Peyer's patch (tissue), 4 donors: ENCODE measurements at regions not wholly inside any gene's neighbourhood (a gene's known extent, or its start where the extent isn't known, plus 50 kb on each side); places are given as distances from the start of the nearest gene placed in this dataset.

ENCODE experiments used
- DNase-seq, 3 donors: peaks; one replicate each; pipeline ENCODE4 v3.0.0-alpha.2; 2017 to 2019
- H3K27ac ChIP-seq, 4 donors: fragments of 200-600 bp; sonication (generic); one replicate each; pipeline ENCODE4 v1.5.1; 2016 to 2019
- H3K27me3 ChIP-seq, 2 donors: fragments of 200-600 bp; sonication (generic); one replicate each; pipeline ENCODE4 v1.5.1; 2019
- H3K36me3 ChIP-seq, 3 donors: fragments of 200-600 bp; sonication (generic); one replicate each; pipeline ENCODE4 v1.5.1; 2016 to 2019
- H3K4me1 ChIP-seq, 4 donors: fragments of 200-600 bp; sonication (generic); one replicate each; pipeline ENCODE4 v1.5.1; 2016 to 2019
- H3K4me3 ChIP-seq, 4 donors: fragments of 200-600 bp; sonication (generic); 1 replicate in 3 of 4; 2 replicates in 1 of 4; pipeline ENCODE4 v1.5.1; 2016 to 2019; ENCODE audit warnings: mild to moderate bottlenecking in 1 of 4
- H3K9me3 ChIP-seq, 4 donors: fragments of 200-600 bp; sonication (generic); one replicate each; pipeline ENCODE4 v1.5.1; 2016 to 2019; ENCODE audit warnings: mild to moderate bottlenecking in 1 of 4
- CTCF ChIP-seq, 6 experiments: fragments of 450-650 bp in 4 of 6; fragments of 200-600 bp in 2 of 6; sonication (generic) in 1 of 6; IDR thresholded peaks; one replicate each; pipeline ENCODE4 v1.5.1; 2017 to 2019; ENCODE audit warnings: antibody characterized with exemption in 6 of 6, mild to moderate bottlenecking in 3 of 6, moderate library complexity in 1 of 6
- POLR2A ChIP-seq, 2 donors: fragments of 450-650 bp; IDR thresholded peaks; one replicate each; pipeline ENCODE4 v1.5.1; 2017; ENCODE audit warnings: antibody characterized with exemption in 2 of 2, mild to moderate bottlenecking in 2 of 2, moderate library complexity in 2 of 2

GRCh38 chr2:41535575-41535974 lies 512.2 kb upstream of the PKDCC start:
- H3K9me3 ChIP-seq, result no peaks in the 10 kb centered on the region
- no peak for TF ChIP-seq CTCF (IDR thresholded peaks at IDR 0.05)
- TF ChIP-seq POLR2A (IDR thresholded peaks at IDR 0.05), result no peak
- no peak overlapping the region for H3K27ac ChIP-seq
- H3K36me3 ChIP-seq, result no peaks in the 10 kb centered on the region
- H3K4me3 ChIP-seq, result no peak overlapping the region
- no peak for DNase-seq
- no peaks in the 10 kb centered on the region for H3K27me3 ChIP-seq
- H3K4me1 ChIP-seq, result no peaks in the 10 kb centered on the region

DNA sequence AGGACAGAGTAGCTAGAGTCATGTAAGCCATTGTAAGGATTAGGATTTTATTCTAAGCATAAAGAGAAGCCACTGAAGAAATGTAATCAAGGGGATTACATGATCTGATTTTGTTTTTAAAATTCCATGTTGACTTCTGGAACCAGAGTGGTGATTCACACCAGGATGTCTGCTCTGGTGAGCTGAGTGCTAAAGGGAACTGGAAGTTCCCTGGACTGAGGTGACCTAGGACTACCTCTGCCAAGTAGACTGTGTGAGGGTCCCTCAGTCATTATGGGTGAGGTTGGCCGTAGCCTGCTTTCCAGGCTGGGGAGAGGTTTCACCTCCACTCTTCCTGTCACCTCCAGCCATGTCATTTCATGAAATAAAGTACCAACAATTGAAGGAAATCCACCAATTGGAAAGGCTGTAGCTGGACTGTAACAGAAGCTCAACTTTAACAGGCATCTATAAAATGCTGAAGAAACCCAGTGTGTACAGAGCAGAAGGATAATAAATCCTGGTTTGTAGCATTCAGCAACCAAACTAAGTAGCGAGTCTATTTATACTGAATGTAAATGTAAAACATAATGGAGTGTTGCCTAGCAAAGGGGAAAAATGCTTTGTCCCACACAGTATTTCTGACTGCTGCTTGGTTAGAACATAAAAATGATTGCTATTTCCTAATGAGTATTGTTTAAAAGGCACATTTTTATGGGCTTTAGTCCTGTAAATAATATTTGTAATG lies 507.4 kb upstream of the PKDCC start:
- Histone ChIP-seq H3K4me3 (no peak overlapping the region), H3K27ac (peak overlapping the region in 1 of 4 donors; percentile 32), H3K36me3 (no peaks in the 10 kb centered on the region), H3K9me3 (no peaks in the 10 kb centered on the region), H3K27me3 (no peaks in the 10 kb centered on the region), H3K4me1 (no peaks in the 10 kb centered on the region)
- TF ChIP-seq POLR2A (IDR thresholded peaks at IDR 0.05), result no peak
- TF ChIP-seq CTCF (IDR thresholded peaks at IDR 0.05), result no peak
- DNase-seq, result no peak

GRCh38 chr2:41543726-41544125 lies 504.1 kb upstream of the PKDCC start:
- H3K9me3 ChIP-seq, result no peaks in the 10 kb centered on the region
- H3K27ac ChIP-seq, result no peak overlapping the region
- DNase-seq, result no peak
- no peaks in the 10 kb centered on the region for H3K27me3 ChIP-seq
- H3K36me3 ChIP-seq, result no peaks in the 10 kb centered on the region
- no peaks in the 10 kb centered on the region for H3K4me1 ChIP-seq
- TF ChIP-seq POLR2A (IDR thresholded peaks at IDR 0.05), result no peak
- TF ChIP-seq CTCF (IDR thresholded peaks at IDR 0.05), result no peak
- H3K4me3 ChIP-seq, result no peak overlapping the region

GRCh38 chr2:41544709-41545108 lies 503.1 kb upstream of the PKDCC start:
- H3K27ac ChIP-seq, result no peak overlapping the region
- H3K9me3 ChIP-seq, result no peaks in the 10 kb centered on the region
- DNase-seq, result no peak
- no peaks in the 10 kb centered on the region for H3K36me3 ChIP-seq
- H3K27me3 ChIP-seq, result no peaks in the 10 kb centered on the region
- H3K4me1 ChIP-seq, result no peaks in the 10 kb centered on the region
- H3K4me3 ChIP-seq, result no peak overlapping the region
- TF ChIP-seq POLR2A (IDR thresholded peaks at IDR 0.05) (no peak), CTCF (IDR thresholded peaks at IDR 0.05) (no peak)

DNA sequence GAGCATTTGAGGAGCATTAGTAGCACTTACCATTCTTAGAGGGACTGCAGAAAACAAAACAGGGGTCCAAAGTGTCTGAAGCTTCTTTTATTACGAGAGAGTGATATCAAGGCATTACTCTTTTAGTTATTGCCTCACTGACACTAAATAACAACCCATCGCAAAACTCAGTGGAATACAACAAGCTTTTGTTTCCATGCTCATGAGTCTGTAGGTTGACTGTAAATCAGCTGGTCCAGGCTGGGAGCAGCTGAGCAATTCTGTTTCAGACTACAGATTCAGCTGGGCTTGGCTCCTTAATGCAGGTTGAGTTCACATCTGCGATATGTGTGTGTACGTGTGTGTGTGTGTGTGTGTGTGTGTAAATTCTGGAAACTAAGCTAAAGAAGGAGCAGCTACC lies 501.8 kb upstream of the PKDCC start:
- H3K4me3 ChIP-seq, result no peak overlapping the region
- DNase-seq, result no peak
- H3K27me3 ChIP-seq, result no peaks in the 10 kb centered on the region
- no peak for TF ChIP-seq POLR2A (IDR thresholded peaks at IDR 0.05)
- TF ChIP-seq CTCF (IDR thresholded peaks at IDR 0.05), result no peak
- no peaks in the 10 kb centered on the region for H3K36me3 ChIP-seq
- no peaks in the 10 kb centered on the region for H3K4me1 ChIP-seq
- H3K9me3 ChIP-seq, result no peaks in the 10 kb centered on the region
- H3K27ac ChIP-seq, result no peak overlapping the region

DNA sequence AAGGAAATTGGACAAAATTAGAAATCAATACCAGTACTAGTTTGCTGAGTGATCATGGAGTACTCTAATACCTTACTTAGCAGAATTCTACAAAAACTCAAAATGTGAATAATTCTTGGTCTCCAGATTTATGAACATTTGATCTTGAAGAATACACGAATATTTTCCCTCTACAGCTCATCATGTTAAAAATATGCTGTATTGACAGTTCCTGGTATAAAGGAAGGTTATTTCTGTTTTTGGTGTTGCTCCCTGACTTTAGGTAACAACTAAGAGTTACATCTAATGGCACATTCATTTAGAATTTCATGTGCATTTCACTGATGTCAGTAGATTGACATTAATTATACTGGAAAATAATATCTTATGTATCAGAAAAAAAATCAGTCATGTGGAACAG lies 479.2 kb upstream of the PKDCC start:
- H3K36me3 ChIP-seq, result no peaks in the 10 kb centered on the region
- no peak for DNase-seq
- H3K27me3 ChIP-seq, result no peaks in the 10 kb centered on the region
- TF ChIP-seq CTCF (IDR thresholded peaks at IDR 0.05) (no peak), POLR2A (IDR thresholded peaks at IDR 0.05) (no peak)
- no peak overlapping the region for H3K27ac ChIP-seq
- H3K4me1 ChIP-seq, result no peaks in the 10 kb centered on the region
- no peaks in the 10 kb centered on the region for H3K9me3 ChIP-seq
- no peak overlapping the region for H3K4me3 ChIP-seq
